CD8-positive, alpha-beta memory T cell (primary cell): ENCODE measurements at regions not wholly inside any gene's neighbourhood (a gene's known extent, or its start where the extent isn't known, plus 50 kb on each side); places are given as distances from the start of the nearest gene placed in this dataset.
A peak's percentile ranks its signal among the peaks of the same experiment; 100 is the strongest.

ENCODE experiments used
- CTCF ChIA-PET: fragments of 350-600 bp; sonication (Branson Sonifier 250); formaldehyde crosslinking; loops from one replicate; lab custom pipeline; 2021; ENCODE audit warnings: antibody characterized with exemption; lab: Charles Lee
- POLR2A ChIA-PET: fragments of 350-600 bp; sonication (Branson Sonifier 250); formaldehyde crosslinking; loops from one replicate; lab custom pipeline; 2021; ENCODE audit warnings: antibody characterized with exemption; lab: Charles Lee
- DNase-seq, 5 donors: peaks; one replicate each; pipeline versions ENCODE4 v3.0.0 to v3.0.0-alpha.2; 2020 to 2022; ENCODE audit warnings: mixed read lengths in 1 of 5
- H3K27ac ChIP-seq: one replicate; pipeline ENCODE4 v1.7.0; 2013; ENCODE audit warnings: low read depth, mild to moderate bottlenecking, low read length, moderate library complexity
- H3K27me3 ChIP-seq: 2 replicates; pipeline ENCODE4 v1.7.0; 2013; ENCODE audit warnings: low read length, mild to moderate bottlenecking; ENCODE audit not compliant: insufficient read depth, poor library complexity, severe bottlenecking
- H3K36me3 ChIP-seq: 2 replicates; pipeline ENCODE4 v1.7.0; 2013; ENCODE audit warnings: mild to moderate bottlenecking, low read length, moderate library complexity; ENCODE audit not compliant: insufficient read depth
- H3K4me1 ChIP-seq: 2 replicates; pipeline ENCODE4 v1.7.0; 2013; ENCODE audit warnings: mild to moderate bottlenecking, low read length, moderate library complexity; ENCODE audit not compliant: insufficient read depth
- H3K4me3 ChIP-seq: 2 replicates; pipeline ENCODE4 v1.7.0; 2013; ENCODE audit warnings: mild to moderate bottlenecking, low read length
- H3K9me3 ChIP-seq: 2 replicates; pipeline ENCODE4 v1.7.0; 2013; ENCODE audit warnings: mild to moderate bottlenecking, low read length
- H3K27ac Mint-ChIP-seq, 8 donors: one replicate each; pipeline ENCODE4 v1.8.0; 2020 to 2021; ENCODE audit warnings: mixed read lengths in 8 of 8, mild to moderate bottlenecking in 6 of 8, inconsistent platforms in 3 of 8, moderate library complexity in 3 of 8
- H3K27me3 Mint-ChIP-seq, 2 donors: one replicate each; pipeline ENCODE4 v1.8.0; 2020 to 2021; ENCODE audit warnings: mixed read lengths in 2 of 2, mild to moderate bottlenecking in 1 of 2, moderate library complexity in 1 of 2
- H3K36me3 Mint-ChIP-seq, 3 donors: one replicate each; pipeline ENCODE4 v1.8.0; 2020 to 2021; ENCODE audit warnings: mixed read lengths in 3 of 3, inconsistent platforms in 1 of 3, mild to moderate bottlenecking in 1 of 3
- H3K4me1 Mint-ChIP-seq, 3 donors: one replicate each; pipeline ENCODE4 v1.8.0; 2020 to 2021; ENCODE audit warnings: mixed read lengths in 3 of 3, inconsistent platforms in 1 of 3, mild to moderate bottlenecking in 1 of 3
- H3K4me3 Mint-ChIP-seq, 7 donors: one replicate each; pipeline ENCODE4 v1.8.0; 2020 to 2021; ENCODE audit warnings: mixed read lengths in 7 of 7, mild to moderate bottlenecking in 6 of 7, moderate library complexity in 4 of 7, inconsistent platforms in 2 of 7
- H3K9me3 Mint-ChIP-seq, 5 donors: one replicate each; pipeline ENCODE4 v1.8.0; 2020 to 2022; ENCODE audit warnings: mixed read lengths in 5 of 5, mild to moderate bottlenecking in 3 of 5, moderate library complexity in 2 of 5, inconsistent platforms in 1 of 5

DNA sequence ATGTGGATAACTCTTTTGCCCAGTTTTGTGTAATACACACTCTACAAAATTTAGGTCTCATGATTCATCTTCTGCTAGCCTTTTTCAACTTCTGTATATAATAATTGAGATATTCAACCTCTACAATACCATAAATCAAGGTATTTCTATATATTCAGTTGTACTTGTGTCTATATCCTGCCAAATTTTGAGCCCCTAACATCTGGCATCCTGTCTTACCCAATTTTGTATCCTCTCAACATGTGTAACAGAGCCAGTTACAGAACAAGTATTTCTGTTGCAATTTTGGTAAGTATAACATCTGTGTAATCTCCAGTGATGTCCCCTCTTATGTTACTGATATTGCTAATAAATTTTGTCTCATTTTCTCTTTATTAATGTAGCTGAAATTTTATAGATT is 145.8 kb downstream of the TRIB2 start:
- POLR2A ChIA-PET: no interaction called here
- Histone ChIP-seq H3K36me3 (no peaks in the 10 kb centered on the region), H3K4me3 (no peak overlapping the region), H3K27ac (no peak overlapping the region), H3K27me3 (no peaks in the 10 kb centered on the region), H3K9me3 (peaks cover 4% of the 10 kb centered on the region), H3K4me1 (peaks cover 24% of the 10 kb centered on the region)
- Mint-ChIP-seq H3K9me3 (peaks cover 12 to 39% (median 35%) of the 10 kb centered on the region in 5 donors), H3K27me3 (no peaks in the 10 kb centered on the region), H3K4me1 (peaks cover 7 to 25% (median 8%) of the 10 kb centered on the region in 3 donors), H3K4me3 (peak overlapping the region in 1 of 7 donors; percentile 40), H3K36me3 (peaks cover 6 to 50% (median 7%) of the 10 kb centered on the region in 3 donors), H3K27ac (peak overlapping the region in 3 of 8 donors; percentile 17 to 61 (median 18))
- CTCF ChIA-PET: no interaction called here
- no peak for DNase-seq

- H3K4me1 ChIP-seq: peaks cover 10% of the 10 kb centered on the region
- no peak overlapping the region for H3K27ac ChIP-seq
- no peak overlapping the region for H3K4me3 Mint-ChIP-seq
- H3K9me3 Mint-ChIP-seq: peaks cover 12 to 39% (median 35%) of the 10 kb centered on the region in 5 donors
- H3K9me3 ChIP-seq: peaks cover 4% of the 10 kb centered on the region
- no peaks in the 10 kb centered on the region for H3K27me3 ChIP-seq
- H3K27ac Mint-ChIP-seq: peak overlapping the region in 2 of 8 donors; percentile 75 to 86
- H3K36me3 ChIP-seq: no peaks in the 10 kb centered on the region
- H3K4me3 ChIP-seq: no peak overlapping the region
- peaks cover 0 to 2% of the 10 kb centered on the region in 2 donors for H3K27me3 Mint-ChIP-seq
- DNase-seq: no peak
- H3K36me3 Mint-ChIP-seq: peaks cover 6 to 50% (median 7%) of the 10 kb centered on the region in 3 donors
- POLR2A ChIA-PET: no interaction called here
- CTCF ChIA-PET: no interaction called here
- peaks cover 7 to 25% (median 8%) of the 10 kb centered on the region in 3 donors for H3K4me1 Mint-ChIP-seq
These were observed 147.2 kb downstream of the TRIB2 start for GRCh38 chr2:12863937-12864336.

DNA sequence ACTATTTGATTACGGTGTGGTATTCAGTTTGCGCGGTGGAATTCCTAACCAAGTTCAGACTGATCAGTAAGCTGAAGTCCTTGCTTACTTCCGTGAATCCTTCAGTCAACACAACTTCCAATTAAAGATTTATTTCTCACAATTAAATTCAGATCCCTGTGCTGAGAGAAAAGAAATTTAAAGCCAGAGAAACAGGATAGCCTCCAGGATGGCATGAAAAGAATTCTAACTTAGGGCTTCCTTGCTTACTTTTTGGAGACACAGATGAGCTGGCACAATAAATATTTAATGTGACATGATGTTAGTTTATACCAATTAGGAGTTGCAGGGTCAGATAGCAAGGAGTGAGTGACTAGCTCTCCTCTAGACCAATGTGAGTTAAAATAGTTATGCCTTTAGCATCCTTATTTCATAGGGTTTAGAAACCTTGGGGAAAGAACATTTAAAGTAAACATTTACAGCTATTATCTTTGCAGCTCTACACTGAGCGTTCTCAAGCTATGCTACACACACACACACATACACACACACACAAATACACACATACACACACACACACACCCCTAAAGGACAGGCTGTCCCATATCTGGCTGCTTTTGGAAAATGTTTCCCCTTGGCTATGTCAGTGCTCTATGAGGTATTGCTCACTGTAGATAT is 151.0 kb downstream of the TRIB2 start:
- Histone ChIP-seq H3K4me3 (no peak overlapping the region), H3K9me3 (peaks cover 4% of the 10 kb centered on the region), H3K27ac (no peak overlapping the region), H3K36me3 (no peaks in the 10 kb centered on the region), H3K27me3 (no peaks in the 10 kb centered on the region), H3K4me1 (no peaks in the 10 kb centered on the region)
- CTCF ChIA-PET: no interaction called here
- Mint-ChIP-seq H3K9me3 (peaks cover 12 to 38% (median 34%) of the 10 kb centered on the region in 5 donors), H3K4me1 (peaks cover 0 to 2% (median 2%) of the 10 kb centered on the region in 3 donors), H3K36me3 (peaks cover 3 to 41% (median 6%) of the 10 kb centered on the region in 3 donors), H3K4me3 (no peak overlapping the region), H3K27ac (no peak overlapping the region), H3K27me3 (peaks cover 4 to 7% of the 10 kb centered on the region in 2 donors)
- DNase-seq: no peak
- POLR2A ChIA-PET: no interaction called here

DNA sequence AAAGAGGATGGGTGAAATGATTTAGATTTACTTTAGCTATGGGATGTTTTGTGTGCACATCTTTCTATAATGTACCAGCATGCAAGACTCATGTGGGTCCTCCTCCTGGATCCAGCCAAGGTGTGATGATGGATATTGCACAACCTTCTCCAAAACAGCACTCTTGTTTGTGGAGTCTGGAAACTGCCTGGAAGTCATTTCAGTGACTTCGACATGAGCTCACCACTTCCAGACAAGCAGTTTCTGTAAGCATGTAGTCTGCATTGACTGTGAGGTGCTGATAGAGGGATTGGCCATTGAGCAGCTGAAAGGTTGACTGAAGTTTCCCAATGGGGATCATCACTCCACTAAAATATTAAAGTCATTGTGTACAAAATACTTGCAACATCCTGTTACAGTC is 154.0 kb downstream of the TRIB2 start:
- ChIA-PET POLR2A (no interaction called here), CTCF (interaction anchor here (0.9 kb wide), 1 partner anchor 60 kb away, joined by 3 read pairs; no protein-coding TSS in a partner anchor)
- Histone ChIP-seq H3K27ac (no peak overlapping the region), H3K4me1 (no peaks in the 10 kb centered on the region), H3K4me3 (no peak overlapping the region), H3K36me3 (no peaks in the 10 kb centered on the region), H3K9me3 (no peaks in the 10 kb centered on the region), H3K27me3 (no peaks in the 10 kb centered on the region)
- peaks cover 0 to 15% (median 0%) of the 10 kb centered on the region in 3 donors for H3K36me3 Mint-ChIP-seq
- H3K4me1 Mint-ChIP-seq: peaks cover 0 to 6% (median 0%) of the 10 kb centered on the region in 3 donors
- H3K9me3 Mint-ChIP-seq: peaks cover 2 to 10% (median 6%) of the 10 kb centered on the region in 5 donors
- no peak overlapping the region for H3K4me3 Mint-ChIP-seq
- no peak for DNase-seq
- H3K27ac Mint-ChIP-seq: no peak overlapping the region
- peaks cover 7 to 13% of the 10 kb centered on the region in 2 donors for H3K27me3 Mint-ChIP-seq

DNA sequence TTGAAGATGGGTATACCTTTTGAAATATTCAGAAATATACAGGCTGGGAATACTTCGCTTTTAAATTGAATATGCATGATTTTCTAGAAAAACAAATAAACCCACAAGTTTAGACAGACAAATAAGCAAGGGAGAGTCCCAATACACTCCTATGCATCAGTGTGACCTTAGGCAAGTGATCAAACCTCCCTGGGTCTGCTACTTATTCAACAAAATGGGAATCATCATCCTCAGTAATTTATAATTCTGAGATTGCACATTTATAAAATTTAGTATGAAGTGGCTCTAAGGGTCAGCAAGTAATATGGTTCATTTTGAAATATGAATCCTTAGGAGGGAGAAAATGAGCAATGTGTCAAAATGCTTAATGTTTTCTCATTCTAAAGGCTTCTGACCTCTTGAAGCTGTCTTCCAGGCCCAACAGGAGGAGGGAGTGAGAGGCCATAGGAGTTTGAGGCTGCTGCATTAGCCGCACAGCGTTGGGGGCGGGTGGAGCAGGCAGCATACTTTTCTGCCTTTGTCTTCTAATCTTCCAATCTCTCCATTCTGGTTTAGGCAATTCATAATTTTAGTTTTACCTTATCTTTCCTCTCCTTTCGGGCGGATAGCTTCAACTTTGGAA is 155.1 kb downstream of the TRIB2 start:
- Mint-ChIP-seq H3K36me3 (peaks cover 0 to 4% (median 0%) of the 10 kb centered on the region in 3 donors), H3K4me1 (peaks cover 0 to 6% (median 0%) of the 10 kb centered on the region in 3 donors), H3K27me3 (peaks cover 7 to 13% of the 10 kb centered on the region in 2 donors), H3K4me3 (no peak overlapping the region), H3K9me3 (peaks cover 0 to 4% (median 0%) of the 10 kb centered on the region in 5 donors), H3K27ac (no peak overlapping the region)
- H3K4me1 ChIP-seq: no peaks in the 10 kb centered on the region
- CTCF ChIA-PET: no interaction called here
- H3K36me3 ChIP-seq: no peaks in the 10 kb centered on the region
- no peak overlapping the region for H3K27ac ChIP-seq
- no peaks in the 10 kb centered on the region for H3K27me3 ChIP-seq
- POLR2A ChIA-PET: no interaction called here
- no peak overlapping the region for H3K4me3 ChIP-seq
- DNase-seq: no peak
- H3K9me3 ChIP-seq: no peaks in the 10 kb centered on the region

DNA sequence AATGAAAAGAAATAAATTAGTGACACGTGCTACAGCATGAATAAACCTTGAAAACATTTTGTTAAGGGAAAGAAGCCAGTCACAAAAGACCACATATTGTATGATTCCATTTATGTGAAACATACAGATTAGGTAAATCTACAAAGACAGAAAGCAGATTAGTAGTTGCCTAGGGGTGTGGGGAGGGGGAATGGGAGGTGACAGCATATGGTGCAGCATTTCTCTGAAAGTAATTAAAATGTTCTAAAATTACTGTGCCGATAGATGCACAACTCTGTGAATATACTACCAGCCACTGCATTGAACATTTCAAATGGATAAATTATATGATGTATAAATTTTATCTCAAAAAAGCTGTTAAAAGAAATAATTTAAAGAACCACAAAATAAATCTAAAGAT is 161.0 kb downstream of the TRIB2 start:
- H3K27me3 Mint-ChIP-seq: peaks cover 0 to 9% of the 10 kb centered on the region in 2 donors
- H3K36me3 Mint-ChIP-seq: no peaks in the 10 kb centered on the region
- H3K27ac Mint-ChIP-seq: no peak overlapping the region
- H3K9me3 Mint-ChIP-seq: no peaks in the 10 kb centered on the region
- Histone ChIP-seq H3K36me3 (no peaks in the 10 kb centered on the region), H3K4me1 (no peaks in the 10 kb centered on the region), H3K27ac (no peak overlapping the region), H3K9me3 (no peaks in the 10 kb centered on the region), H3K27me3 (no peaks in the 10 kb centered on the region), H3K4me3 (no peak overlapping the region)
- DNase-seq: no peak
- no peak overlapping the region for H3K4me3 Mint-ChIP-seq
- CTCF ChIA-PET: no interaction called here
- POLR2A ChIA-PET: no interaction called here
- peaks cover 0 to 6% (median 0%) of the 10 kb centered on the region in 3 donors for H3K4me1 Mint-ChIP-seq

GRCh38 chr2:12879649-12880048 is 162.9 kb downstream of the TRIB2 start:
- CTCF ChIA-PET: no interaction called here
- Mint-ChIP-seq H3K4me3 (no peak overlapping the region), H3K9me3 (peaks cover 0 to 2% (median 0%) of the 10 kb centered on the region in 5 donors), H3K4me1 (no peaks in the 10 kb centered on the region), H3K27ac (no peak overlapping the region), H3K27me3 (no peaks in the 10 kb centered on the region), H3K36me3 (no peaks in the 10 kb centered on the region)
- no peak for DNase-seq
- no peaks in the 10 kb centered on the region for H3K9me3 ChIP-seq
- no peaks in the 10 kb centered on the region for H3K4me1 ChIP-seq
- no peak overlapping the region for H3K4me3 ChIP-seq
- H3K36me3 ChIP-seq: no peaks in the 10 kb centered on the region
- POLR2A ChIA-PET: no interaction called here
- H3K27ac ChIP-seq: no peak overlapping the region
- no peaks in the 10 kb centered on the region for H3K27me3 ChIP-seq

DNA sequence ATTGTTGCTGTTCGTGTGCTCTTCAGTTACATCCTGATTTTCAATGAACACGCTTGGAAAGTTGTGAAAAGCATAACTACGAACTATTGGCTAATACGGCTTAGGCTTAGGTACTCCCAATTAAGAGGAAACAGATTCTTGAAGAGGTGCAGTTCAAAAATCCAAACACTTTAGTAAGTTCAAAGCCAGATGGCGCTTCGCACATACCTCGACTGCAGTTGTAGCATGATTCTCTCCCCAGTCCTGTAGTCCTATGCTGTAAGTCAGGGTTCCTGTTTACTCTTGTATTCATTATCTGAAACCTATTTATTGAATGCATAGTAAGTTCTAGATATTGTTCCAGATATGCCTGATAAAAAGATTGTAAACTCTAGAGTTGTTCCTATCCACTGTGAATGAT is 165.2 kb downstream of the TRIB2 start:
- no peak for DNase-seq
- H3K4me3 Mint-ChIP-seq: no peak overlapping the region
- H3K27me3 Mint-ChIP-seq: no peaks in the 10 kb centered on the region
- no peaks in the 10 kb centered on the region for H3K4me1 ChIP-seq
- no peaks in the 10 kb centered on the region for H3K9me3 ChIP-seq
- H3K4me3 ChIP-seq: no peak overlapping the region
- CTCF ChIA-PET: interaction anchor here (0.8 kb wide), 1 partner anchor 50 kb away, joined by 5 read pairs; no protein-coding TSS in a partner anchor
- H3K27ac Mint-ChIP-seq: no peak overlapping the region
- H3K9me3 Mint-ChIP-seq: peaks cover 0 to 2% (median 0%) of the 10 kb centered on the region in 5 donors
- POLR2A ChIA-PET: no interaction called here
- H3K27ac ChIP-seq: no peak overlapping the region
- no peaks in the 10 kb centered on the region for H3K36me3 ChIP-seq
- H3K4me1 Mint-ChIP-seq: no peaks in the 10 kb centered on the region
- H3K27me3 ChIP-seq: no peaks in the 10 kb centered on the region
- no peaks in the 10 kb centered on the region for H3K36me3 Mint-ChIP-seq
